GM19395 (cell line): ENCODE measurements at regions not wholly inside any gene's neighbourhood (a gene's known extent, or its start where the extent isn't known, plus 50 kb on each side); places are given as distances from the start of the nearest gene placed in this dataset.
"Not testable (repeated sequence)": the region's sequence is repeated elsewhere in the genome, so short reads cannot be mapped to it uniquely, and the experiment has no call there.

Experiments used
- ATAC-seq: cut with Tn5 transposase; IDR thresholded peaks from one replicate; pipeline ENCODE4 v1.9.1; 2021; ENCODE audit warnings: mild to moderate bottlenecking, moderate library complexity; ENCODE audit not compliant: unreplicated experiment

GRCh38 chr1:4460651-4461050 lies 193.8 kb upstream of the AJAP1 start:
- no peak for ATAC-seq

GRCh38 chr1:4461726-4462290 lies 192.6 kb upstream of the AJAP1 start:
- ATAC-seq = no peak

GRCh38 chr1:4462831-4463484 lies 191.5 kb upstream of the AJAP1 start:
- no peak for ATAC-seq

GRCh38 chr1:4463631-4464030 lies 190.8 kb upstream of the AJAP1 start:
- ATAC-seq = no peak

GRCh38 chr1:4464478-4464877 lies 189.9 kb upstream of the AJAP1 start:
- ATAC-seq = no peak

- no peak for ATAC-seq
Observed at GRCh38 chr1:4467241-4467640, 187.2 kb upstream of the AJAP1 start.

- ATAC-seq = no peak
Observed at GRCh38 chr1:4468386-4468785, 186.0 kb upstream of the AJAP1 start.

GRCh38 chr1:4468804-4469514 lies 185.4 kb upstream of the AJAP1 start:
- ATAC-seq = no peak

GRCh38 chr1:4476394-4476793 lies 178.0 kb upstream of the AJAP1 start:
- ATAC-seq = no peak

- ATAC-seq = no peak
Observed at GRCh38 chr1:4481451-4481850, 173.0 kb upstream of the AJAP1 start.

- ATAC-seq = no peak
Observed at GRCh38 chr1:4482526-4482925, 171.9 kb upstream of the AJAP1 start.

GRCh38 chr1:4483021-4483625 lies 171.3 kb upstream of the AJAP1 start:
- no peak for ATAC-seq

GRCh38 chr1:4485398-4485797 lies 169.0 kb upstream of the AJAP1 start:
- ATAC-seq = no peak

- no peak for ATAC-seq
Observed at GRCh38 chr1:4485878-4486277, 168.5 kb upstream of the AJAP1 start.

- ATAC-seq = no peak
Observed at GRCh38 chr1:4486408-4487120, 167.8 kb upstream of the AJAP1 start.

- ATAC-seq = no peak
Observed at GRCh38 chr1:4488018-4488417, 166.4 kb upstream of the AJAP1 start.

GRCh38 chr1:4489486-4489885 lies 164.9 kb upstream of the AJAP1 start:
- no peak for ATAC-seq

GRCh38 chr1:4489992-4490391 lies 164.4 kb upstream of the AJAP1 start:
- not testable (repeated sequence) for ATAC-seq

- no peak for ATAC-seq
Observed at GRCh38 chr1:4494027-4494426, 160.4 kb upstream of the AJAP1 start.

- ATAC-seq = no peak
Observed at GRCh38 chr1:4494558-4494957, 159.9 kb upstream of the AJAP1 start.

- ATAC-seq = no peak
Observed at GRCh38 chr1:4495809-4496208, 158.6 kb upstream of the AJAP1 start.
